ENCODE measurements at regions not wholly inside any gene's neighbourhood (a gene's known extent, or its start where the extent isn't known, plus 50 kb on each side); places are given as distances from the start of the nearest gene placed in this dataset.

- no peak for DNase-seq (ENCODE audit: extremely low spot score)
- ChIA-PET POLR2A (no interaction called here), CTCF (no interaction called here)
- TF ChIP-seq SP1 (IDR thresholded peaks at IDR 0.05) = no peak
- TF ChIP-seq HDGF (IDR thresholded peaks at IDR 0.05; ENCODE audit: borderline replicate concordance) = no peak
- no peak for TF ChIP-seq ZNF384 (IDR thresholded peaks at IDR 0.05)
- no peak for TF ChIP-seq BHLHE40 (IDR thresholded peaks at IDR 0.05; ENCODE audit: borderline replicate concordance)
- no peak for TF ChIP-seq TARDBP (IDR thresholded peaks at IDR 0.05)
- no peak for TF ChIP-seq FOXA1 (IDR thresholded peaks at IDR 0.05)
- TF ChIP-seq FOXM1 (IDR thresholded peaks at IDR 0.05; ENCODE audit: borderline replicate concordance) = no peak
- no peak for TF ChIP-seq L3MBTL2 (conservative IDR thresholded peaks at IDR 0.05)
- no peak for TF ChIP-seq LEF1 (IDR thresholded peaks at IDR 0.05; ENCODE audit: borderline replicate concordance)
- TF ChIP-seq CTBP1 (IDR thresholded peaks at IDR 0.05; ENCODE audit: borderline replicate concordance) = no peak
- no peak for TF ChIP-seq ARNT (IDR thresholded peaks at IDR 0.05)
These were observed 638.5 kb upstream of the FAM241A start for GRCh38 chr4:111506706-111507105.

GRCh38 chr4:111510535-111510934 is 634.7 kb upstream of the FAM241A start:
- no peak for DNase-seq (ENCODE audit: extremely low spot score)
- CTCF ChIA-PET = no interaction called here
- POLR2A ChIA-PET = no interaction called here
- TF ChIP-seq NFRKB (IDR thresholded peaks at IDR 0.05) (no peak), FOXM1 (IDR thresholded peaks at IDR 0.05; ENCODE audit: borderline replicate concordance) (no peak), SUZ12 (IDR thresholded peaks at IDR 0.05) (no peak), SP1 (IDR thresholded peaks at IDR 0.05) (no peak), L3MBTL2 (conservative IDR thresholded peaks at IDR 0.05) (no peak), ARNT (IDR thresholded peaks at IDR 0.05) (no peak), PKNOX1 (IDR thresholded peaks at IDR 0.05) (no peak), ZNF384 (IDR thresholded peaks at IDR 0.05) (no peak), BHLHE40 (IDR thresholded peaks at IDR 0.05; ENCODE audit: borderline replicate concordance) (no peak), CTBP1 (IDR thresholded peaks at IDR 0.05; ENCODE audit: borderline replicate concordance) (no peak), FOXK2 (IDR thresholded peaks at IDR 0.05) (no peak), LEF1 (IDR thresholded peaks at IDR 0.05; ENCODE audit: borderline replicate concordance) (no peak), HDGF (IDR thresholded peaks at IDR 0.05; ENCODE audit: borderline replicate concordance) (no peak), ELF4 (IDR thresholded peaks at IDR 0.05) (no peak), FOXA1 (IDR thresholded peaks at IDR 0.05) (no peak), TARDBP (IDR thresholded peaks at IDR 0.05) (no peak)

- DNase-seq (ENCODE audit: extremely low spot score) = no peak
- ChIA-PET POLR2A (no interaction called here), CTCF (no interaction called here)
- no peak for TF ChIP-seq ELF4 (IDR thresholded peaks at IDR 0.05)
- no peak for TF ChIP-seq FOXK2 (IDR thresholded peaks at IDR 0.05)
- no peak for TF ChIP-seq FOXA1 (IDR thresholded peaks at IDR 0.05)
- no peak for TF ChIP-seq SP1 (IDR thresholded peaks at IDR 0.05)
- TF ChIP-seq NFRKB (IDR thresholded peaks at IDR 0.05) = no peak
- TF ChIP-seq LEF1 (IDR thresholded peaks at IDR 0.05; ENCODE audit: borderline replicate concordance) = no peak
- TF ChIP-seq BHLHE40 (IDR thresholded peaks at IDR 0.05; ENCODE audit: borderline replicate concordance) = no peak
- no peak for TF ChIP-seq PKNOX1 (IDR thresholded peaks at IDR 0.05)
- TF ChIP-seq L3MBTL2 (conservative IDR thresholded peaks at IDR 0.05) = no peak
- TF ChIP-seq SUZ12 (IDR thresholded peaks at IDR 0.05) = no peak
- no peak for TF ChIP-seq TARDBP (IDR thresholded peaks at IDR 0.05)
These were observed 633.0 kb upstream of the FAM241A start for GRCh38 chr4:111512081-111512783.

- TF ChIP-seq ELF4 (IDR thresholded peaks at IDR 0.05) (no peak), FOXM1 (IDR thresholded peaks at IDR 0.05; ENCODE audit: borderline replicate concordance) (no peak), SP1 (IDR thresholded peaks at IDR 0.05) (no peak), SUZ12 (IDR thresholded peaks at IDR 0.05) (no peak), LEF1 (IDR thresholded peaks at IDR 0.05; ENCODE audit: borderline replicate concordance) (no peak), L3MBTL2 (conservative IDR thresholded peaks at IDR 0.05) (no peak), CTBP1 (IDR thresholded peaks at IDR 0.05; ENCODE audit: borderline replicate concordance) (no peak), PKNOX1 (IDR thresholded peaks at IDR 0.05) (no peak), TARDBP (IDR thresholded peaks at IDR 0.05) (no peak), HDGF (IDR thresholded peaks at IDR 0.05; ENCODE audit: borderline replicate concordance) (no peak)
- POLR2A ChIA-PET = no interaction called here
- no peak for DNase-seq (ENCODE audit: extremely low spot score)
- CTCF ChIA-PET = no interaction called here
These were observed 625.6 kb upstream of the FAM241A start for GRCh38 chr4:111519683-111520082.

GRCh38 chr4:111530446-111530845 is 614.8 kb upstream of the FAM241A start:
- ChIA-PET CTCF (no interaction called here), POLR2A (no interaction called here)
- no peak for DNase-seq (ENCODE audit: extremely low spot score)
- TF ChIP-seq L3MBTL2 (conservative IDR thresholded peaks at IDR 0.05) (no peak), HDGF (IDR thresholded peaks at IDR 0.05; ENCODE audit: borderline replicate concordance) (no peak), ZNF384 (IDR thresholded peaks at IDR 0.05) (no peak), LEF1 (IDR thresholded peaks at IDR 0.05; ENCODE audit: borderline replicate concordance) (no peak), SP1 (IDR thresholded peaks at IDR 0.05) (no peak), ELF4 (IDR thresholded peaks at IDR 0.05) (no peak), CTBP1 (IDR thresholded peaks at IDR 0.05; ENCODE audit: borderline replicate concordance) (no peak), FOXM1 (IDR thresholded peaks at IDR 0.05; ENCODE audit: borderline replicate concordance) (no peak), NFRKB (IDR thresholded peaks at IDR 0.05) (no peak), ARNT (IDR thresholded peaks at IDR 0.05) (no peak), PKNOX1 (IDR thresholded peaks at IDR 0.05) (no peak), BHLHE40 (IDR thresholded peaks at IDR 0.05; ENCODE audit: borderline replicate concordance) (no peak), FOXK2 (IDR thresholded peaks at IDR 0.05) (no peak), SUZ12 (IDR thresholded peaks at IDR 0.05) (no peak), FOXA1 (IDR thresholded peaks at IDR 0.05) (no peak), TARDBP (IDR thresholded peaks at IDR 0.05) (no peak)

Measured in HEK293T (cell line).